ENCODE measurements at regions not wholly inside any gene's neighbourhood (a gene's known extent, or its start where the extent isn't known, plus 50 kb on each side); places are given as distances from the start of the nearest gene placed in this dataset.

DNA sequence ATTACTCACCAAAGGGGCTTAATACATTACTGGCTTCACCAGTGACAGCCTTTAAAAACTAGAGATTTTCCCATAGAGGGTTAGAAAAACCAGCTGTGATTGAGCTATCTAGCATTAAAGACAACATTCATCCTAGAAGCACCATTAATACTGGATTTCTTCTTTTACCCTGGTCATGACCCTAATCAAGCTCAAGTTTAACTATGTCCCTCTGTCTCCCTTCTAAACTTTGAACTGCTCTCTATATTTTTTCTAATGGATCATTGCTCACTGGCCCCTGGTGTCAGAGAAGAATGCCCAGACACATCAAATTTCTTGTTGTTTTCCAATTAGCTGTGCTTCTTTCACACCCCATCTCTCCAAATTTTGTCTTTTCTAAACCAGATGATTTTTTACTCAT lies 1101.3 kb downstream of the XPNPEP1 start:
- FAIRE-seq (no peak), DNase-seq (ENCODE audit: low read depth in 1 of 2, low spot score in 2 of 2) (no peak)
- CTCF ChIA-PET (ENCODE audit: partially characterized antibody) = no interaction called here
- Histone ChIP-seq H3K4me2 (ENCODE audit: insufficient read depth in 1 of 2, low read depth in 2 of 2, low read length in 2 of 2) (no peak overlapping the region), H4K20me1 (replicated peaks in 1 of 2; ENCODE audit: control insufficient read depth in 1 of 2, insufficient read depth in 2 of 2, low read length in 2 of 2) (no peaks in the 10 kb centered on the region), H2BK5ac (ENCODE audit: low read depth, low read length) (no peak overlapping the region), H2BK15ac (ENCODE audit: low read length) (no peak overlapping the region), H3K18ac (ENCODE audit: extremely low read depth, low read length) (no peak overlapping the region), H3K36me3 (ENCODE audit: control insufficient read depth in 2 of 4, insufficient read depth in 4 of 4, low read length in 3 of 4) (no peaks in the 10 kb centered on the region), H3K79me2 (ENCODE audit: control insufficient read depth in 1 of 2, insufficient read depth in 2 of 2, low read length in 2 of 2) (no peaks in the 10 kb centered on the region), H3K14ac (ENCODE audit: insufficient read length) (no peak overlapping the region), H3K27ac (ENCODE audit: low read depth, low read length) (no peak overlapping the region), H3K4ac (replicated peaks; ENCODE audit: insufficient read length, low read depth, low read length) (no peak overlapping the region), H3K4me1 (replicated peaks in 1 of 4; ENCODE audit: control insufficient read depth in 3 of 4, insufficient read depth in 4 of 4, low read length in 3 of 4) (peaks cover 0 to 2% (median 0%) of the 10 kb centered on the region in 4 experiments; a peak in 1 of 7 replicates), H2BK20ac (ENCODE audit: low read length) (no peak overlapping the region), H3K9me3 (ENCODE audit: insufficient read depth in 2 of 2, low read depth in 1 of 2, low read length in 1 of 2) (no peaks in the 10 kb centered on the region), H2BK12ac (ENCODE audit: low read depth, low read length) (no peak overlapping the region), H3K23ac (ENCODE audit: insufficient read length) (no peak overlapping the region), H4K5ac (ENCODE audit: insufficient read length, low read depth, low read length) (no peak overlapping the region), H2AK5ac (ENCODE audit: low read depth, low read length) (no peak overlapping the region), H2AFZ (ENCODE audit: low read length) (no peak overlapping the region), H4K8ac (ENCODE audit: extremely low read depth, insufficient read depth, low read length) (no peak overlapping the region), H2BK120ac (replicated peaks; ENCODE audit: low read depth, low read length) (no peak overlapping the region), H3K56ac (replicated peaks; ENCODE audit: insufficient read length, low read depth, low read length) (no peak overlapping the region), H3K27me3 (replicated peaks in 1 of 4; ENCODE audit: control insufficient read depth in 3 of 4, extremely low read depth in 1 of 4, insufficient read depth in 3 of 4, low read length in 3 of 4) (no peaks in the 10 kb centered on the region), H3K23me2 (ENCODE audit: low read depth, low read length) (no peaks in the 10 kb centered on the region), H4K91ac (replicated peaks; ENCODE audit: insufficient read length, low read length) (no peak overlapping the region), H3K9ac (replicated peaks in 1 of 4; ENCODE audit: extremely low read depth in 1 of 4, low read depth in 3 of 4, low read length in 3 of 4) (no peak overlapping the region), H3K4me3 (ENCODE audit: extremely low read depth in 1 of 4, insufficient read depth in 2 of 4, low read depth in 3 of 4, low read length in 4 of 4) (no peak overlapping the region), H3K79me1 (ENCODE audit: low read depth, low read length) (no peaks in the 10 kb centered on the region)
- POLR2A ChIA-PET (ENCODE audit: partially characterized antibody) = no interaction called here
- TF ChIP-seq, protein P1, sequence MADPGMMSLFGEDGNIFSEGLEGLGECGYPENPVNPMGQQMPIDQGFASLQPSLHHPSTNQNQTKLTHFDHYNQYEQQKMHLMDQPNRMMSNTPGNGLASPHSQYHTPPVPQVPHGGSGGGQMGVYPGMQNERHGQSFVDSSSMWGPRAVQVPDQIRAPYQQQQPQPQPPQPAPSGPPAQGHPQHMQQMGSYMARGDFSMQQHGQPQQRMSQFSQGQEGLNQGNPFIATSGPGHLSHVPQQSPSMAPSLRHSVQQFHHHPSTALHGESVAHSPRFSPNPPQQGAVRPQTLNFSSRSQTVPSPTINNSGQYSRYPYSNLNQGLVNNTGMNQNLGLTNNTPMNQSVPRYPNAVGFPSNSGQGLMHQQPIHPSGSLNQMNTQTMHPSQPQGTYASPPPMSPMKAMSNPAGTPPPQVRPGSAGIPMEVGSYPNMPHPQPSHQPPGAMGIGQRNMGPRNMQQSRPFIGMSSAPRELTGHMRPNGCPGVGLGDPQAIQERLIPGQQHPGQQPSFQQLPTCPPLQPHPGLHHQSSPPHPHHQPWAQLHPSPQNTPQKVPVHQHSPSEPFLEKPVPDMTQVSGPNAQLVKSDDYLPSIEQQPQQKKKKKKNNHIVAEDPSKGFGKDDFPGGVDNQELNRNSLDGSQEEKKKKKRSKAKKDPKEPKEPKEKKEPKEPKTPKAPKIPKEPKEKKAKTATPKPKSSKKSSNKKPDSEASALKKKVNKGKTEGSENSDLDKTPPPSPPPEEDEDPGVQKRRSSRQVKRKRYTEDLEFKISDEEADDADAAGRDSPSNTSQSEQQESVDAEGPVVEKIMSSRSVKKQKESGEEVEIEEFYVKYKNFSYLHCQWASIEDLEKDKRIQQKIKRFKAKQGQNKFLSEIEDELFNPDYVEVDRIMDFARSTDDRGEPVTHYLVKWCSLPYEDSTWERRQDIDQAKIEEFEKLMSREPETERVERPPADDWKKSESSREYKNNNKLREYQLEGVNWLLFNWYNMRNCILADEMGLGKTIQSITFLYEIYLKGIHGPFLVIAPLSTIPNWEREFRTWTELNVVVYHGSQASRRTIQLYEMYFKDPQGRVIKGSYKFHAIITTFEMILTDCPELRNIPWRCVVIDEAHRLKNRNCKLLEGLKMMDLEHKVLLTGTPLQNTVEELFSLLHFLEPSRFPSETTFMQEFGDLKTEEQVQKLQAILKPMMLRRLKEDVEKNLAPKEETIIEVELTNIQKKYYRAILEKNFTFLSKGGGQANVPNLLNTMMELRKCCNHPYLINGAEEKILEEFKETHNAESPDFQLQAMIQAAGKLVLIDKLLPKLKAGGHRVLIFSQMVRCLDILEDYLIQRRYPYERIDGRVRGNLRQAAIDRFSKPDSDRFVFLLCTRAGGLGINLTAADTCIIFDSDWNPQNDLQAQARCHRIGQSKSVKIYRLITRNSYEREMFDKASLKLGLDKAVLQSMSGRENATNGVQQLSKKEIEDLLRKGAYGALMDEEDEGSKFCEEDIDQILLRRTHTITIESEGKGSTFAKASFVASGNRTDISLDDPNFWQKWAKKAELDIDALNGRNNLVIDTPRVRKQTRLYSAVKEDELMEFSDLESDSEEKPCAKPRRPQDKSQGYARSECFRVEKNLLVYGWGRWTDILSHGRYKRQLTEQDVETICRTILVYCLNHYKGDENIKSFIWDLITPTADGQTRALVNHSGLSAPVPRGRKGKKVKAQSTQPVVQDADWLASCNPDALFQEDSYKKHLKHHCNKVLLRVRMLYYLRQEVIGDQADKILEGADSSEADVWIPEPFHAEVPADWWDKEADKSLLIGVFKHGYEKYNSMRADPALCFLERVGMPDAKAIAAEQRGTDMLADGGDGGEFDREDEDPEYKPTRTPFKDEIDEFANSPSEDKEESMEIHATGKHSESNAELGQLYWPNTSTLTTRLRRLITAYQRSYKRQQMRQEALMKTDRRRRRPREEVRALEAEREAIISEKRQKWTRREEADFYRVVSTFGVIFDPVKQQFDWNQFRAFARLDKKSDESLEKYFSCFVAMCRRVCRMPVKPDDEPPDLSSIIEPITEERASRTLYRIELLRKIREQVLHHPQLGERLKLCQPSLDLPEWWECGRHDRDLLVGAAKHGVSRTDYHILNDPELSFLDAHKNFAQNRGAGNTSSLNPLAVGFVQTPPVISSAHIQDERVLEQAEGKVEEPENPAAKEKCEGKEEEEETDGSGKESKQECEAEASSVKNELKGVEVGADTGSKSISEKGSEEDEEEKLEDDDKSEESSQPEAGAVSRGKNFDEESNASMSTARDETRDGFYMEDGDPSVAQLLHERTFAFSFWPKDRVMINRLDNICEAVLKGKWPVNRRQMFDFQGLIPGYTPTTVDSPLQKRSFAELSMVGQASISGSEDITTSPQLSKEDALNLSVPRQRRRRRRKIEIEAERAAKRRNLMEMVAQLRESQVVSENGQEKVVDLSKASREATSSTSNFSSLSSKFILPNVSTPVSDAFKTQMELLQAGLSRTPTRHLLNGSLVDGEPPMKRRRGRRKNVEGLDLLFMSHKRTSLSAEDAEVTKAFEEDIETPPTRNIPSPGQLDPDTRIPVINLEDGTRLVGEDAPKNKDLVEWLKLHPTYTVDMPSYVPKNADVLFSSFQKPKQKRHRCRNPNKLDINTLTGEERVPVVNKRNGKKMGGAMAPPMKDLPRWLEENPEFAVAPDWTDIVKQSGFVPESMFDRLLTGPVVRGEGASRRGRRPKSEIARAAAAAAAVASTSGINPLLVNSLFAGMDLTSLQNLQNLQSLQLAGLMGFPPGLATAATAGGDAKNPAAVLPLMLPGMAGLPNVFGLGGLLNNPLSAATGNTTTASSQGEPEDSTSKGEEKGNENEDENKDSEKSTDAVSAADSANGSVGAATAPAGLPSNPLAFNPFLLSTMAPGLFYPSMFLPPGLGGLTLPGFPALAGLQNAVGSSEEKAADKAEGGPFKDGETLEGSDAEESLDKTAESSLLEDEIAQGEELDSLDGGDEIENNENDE (IDR thresholded peaks at IDR 0.05; ENCODE audit: insufficient replicate concordance, low read length) = no peak
